ENCODE measurements at regions not wholly inside any gene's neighbourhood (a gene's known extent, or its start where the extent isn't known, plus 50 kb on each side); places are given as distances from the start of the nearest gene placed in this dataset.

DNA sequence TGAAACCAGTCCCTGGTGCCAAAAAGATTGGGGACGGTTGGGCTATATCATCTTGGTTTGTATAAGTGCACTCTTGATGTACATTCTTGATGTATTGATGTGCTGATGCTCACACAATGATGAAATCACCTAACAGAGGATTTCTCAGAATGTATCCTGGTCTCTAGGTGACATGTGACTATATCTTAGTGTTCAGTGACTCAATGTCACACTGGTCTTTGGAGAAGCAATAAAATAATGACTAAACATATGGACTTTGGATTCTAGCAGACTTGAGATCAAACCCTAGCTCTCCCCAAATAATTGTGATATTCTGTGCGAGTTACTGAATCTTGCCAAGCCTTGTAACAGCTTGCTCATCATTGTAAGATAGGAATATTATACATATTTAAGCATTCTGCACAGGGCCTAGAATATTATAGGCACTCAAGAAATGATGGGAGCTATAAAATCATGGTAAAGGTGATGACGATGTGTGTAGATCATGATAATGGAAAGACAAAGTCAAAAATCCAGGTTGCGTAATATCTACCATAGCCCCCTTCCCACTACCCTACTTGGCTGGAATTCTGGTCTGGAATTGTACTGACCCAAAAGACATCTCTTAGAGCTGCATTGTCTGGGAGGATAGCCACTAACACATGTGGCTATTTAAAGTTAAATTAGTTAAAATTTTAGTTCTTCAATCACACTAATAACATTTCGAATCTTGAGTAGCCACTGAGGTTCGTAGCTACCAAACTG, 117.6 kb upstream of the PWP1 start:
- ATAC-seq, result no peak

DNA sequence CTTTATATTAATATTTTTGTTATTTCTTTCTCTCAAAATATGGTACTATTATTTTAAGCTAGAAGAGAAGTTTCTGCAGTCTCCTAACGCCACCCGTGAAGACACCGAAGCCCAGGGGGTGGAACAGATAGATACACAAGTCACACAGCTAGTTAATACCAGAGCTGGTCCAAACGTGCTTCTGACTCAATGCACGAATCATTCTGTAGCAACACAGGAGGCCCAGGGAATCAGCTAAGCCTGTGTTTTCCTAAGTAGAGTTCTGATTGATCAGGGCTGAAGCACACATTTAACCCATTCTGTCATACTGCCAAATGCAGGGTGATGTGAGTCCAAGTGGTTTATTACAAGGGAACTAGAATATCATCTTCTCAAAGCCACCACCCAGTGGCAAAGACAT, 116.9 kb upstream of the PWP1 start:
- H3K4me1 ChIP-seq, result no peaks in the 10 kb centered on the region
- no peak for ATAC-seq
- intact Hi-C loops (cut with DNase I), result no loop called here

More for the DNA sequence above, 117.6 kb upstream of the PWP1 start:
- intact Hi-C loops (cut with DNase I), result no loop called here
- no peak overlapping the region for H3K4me3 ChIP-seq
- no peaks in the 10 kb centered on the region for H3K9me3 ChIP-seq
- 79 to 83% methylated on average over 6 of the region's 6 CpGs for WGBS, 2 donors
- H3K36me3 ChIP-seq (replicated peaks in 1 of 2; ENCODE audit: insufficient read depth in 1 of 2, low read depth in 2 of 2), result no peaks in the 10 kb centered on the region
- no peaks in the 10 kb centered on the region for H3K4me1 ChIP-seq
- DNase-seq, result no peak
- TF ChIP-seq, protein P1, sequence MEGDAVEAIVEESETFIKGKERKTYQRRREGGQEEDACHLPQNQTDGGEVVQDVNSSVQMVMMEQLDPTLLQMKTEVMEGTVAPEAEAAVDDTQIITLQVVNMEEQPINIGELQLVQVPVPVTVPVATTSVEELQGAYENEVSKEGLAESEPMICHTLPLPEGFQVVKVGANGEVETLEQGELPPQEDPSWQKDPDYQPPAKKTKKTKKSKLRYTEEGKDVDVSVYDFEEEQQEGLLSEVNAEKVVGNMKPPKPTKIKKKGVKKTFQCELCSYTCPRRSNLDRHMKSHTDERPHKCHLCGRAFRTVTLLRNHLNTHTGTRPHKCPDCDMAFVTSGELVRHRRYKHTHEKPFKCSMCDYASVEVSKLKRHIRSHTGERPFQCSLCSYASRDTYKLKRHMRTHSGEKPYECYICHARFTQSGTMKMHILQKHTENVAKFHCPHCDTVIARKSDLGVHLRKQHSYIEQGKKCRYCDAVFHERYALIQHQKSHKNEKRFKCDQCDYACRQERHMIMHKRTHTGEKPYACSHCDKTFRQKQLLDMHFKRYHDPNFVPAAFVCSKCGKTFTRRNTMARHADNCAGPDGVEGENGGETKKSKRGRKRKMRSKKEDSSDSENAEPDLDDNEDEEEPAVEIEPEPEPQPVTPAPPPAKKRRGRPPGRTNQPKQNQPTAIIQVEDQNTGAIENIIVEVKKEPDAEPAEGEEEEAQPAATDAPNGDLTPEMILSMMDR (IDR thresholded peaks at IDR 0.05), result no peak
- TF ChIP-seq POLR2A (IDR thresholded peaks at IDR 0.05), result no peak
- H3K27ac ChIP-seq, result no peak overlapping the region
- H3K27me3 ChIP-seq, result no peaks in the 10 kb centered on the region

DNA sequence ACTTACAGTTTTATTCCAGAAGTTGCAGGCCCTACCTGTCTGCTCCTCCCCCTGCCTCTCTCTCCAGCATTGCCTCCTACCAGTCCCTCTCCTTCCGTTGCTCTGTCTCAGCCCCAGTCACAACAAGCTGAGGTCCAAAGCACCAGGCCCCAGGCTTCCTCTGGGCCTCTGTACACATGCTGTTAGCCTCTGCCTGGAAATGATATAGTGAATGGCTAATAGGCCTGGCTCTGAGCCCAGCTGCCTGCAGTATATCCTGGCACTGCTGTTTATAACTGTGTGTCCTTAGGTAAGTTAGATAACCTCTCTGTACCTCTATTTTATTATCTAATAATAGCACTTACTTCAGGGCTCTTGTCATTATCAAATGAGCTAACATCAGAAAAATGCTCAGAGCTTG, 114.9 kb upstream of the PWP1 start:
- ATAC-seq (no peak), DNase-seq (no peak)
- no peak overlapping the region for H3K27ac ChIP-seq

More for the DNA sequence above, 116.9 kb upstream of the PWP1 start:
- Histone ChIP-seq H3K36me3 (replicated peaks in 1 of 2; ENCODE audit: insufficient read depth in 1 of 2, low read depth in 2 of 2) (no peaks in the 10 kb centered on the region), H3K27ac (no peak overlapping the region), H3K9me3 (no peaks in the 10 kb centered on the region), H3K27me3 (no peaks in the 10 kb centered on the region), H3K4me3 (no peak overlapping the region)
- 65 to 71% methylated on average over 5 of the region's 5 CpGs for WGBS, 2 donors
- TF ChIP-seq, protein P1 (IDR thresholded peaks at IDR 0.05), result no peak
- no peak for TF ChIP-seq POLR2A (IDR thresholded peaks at IDR 0.05)
- no peak for DNase-seq

DNA sequence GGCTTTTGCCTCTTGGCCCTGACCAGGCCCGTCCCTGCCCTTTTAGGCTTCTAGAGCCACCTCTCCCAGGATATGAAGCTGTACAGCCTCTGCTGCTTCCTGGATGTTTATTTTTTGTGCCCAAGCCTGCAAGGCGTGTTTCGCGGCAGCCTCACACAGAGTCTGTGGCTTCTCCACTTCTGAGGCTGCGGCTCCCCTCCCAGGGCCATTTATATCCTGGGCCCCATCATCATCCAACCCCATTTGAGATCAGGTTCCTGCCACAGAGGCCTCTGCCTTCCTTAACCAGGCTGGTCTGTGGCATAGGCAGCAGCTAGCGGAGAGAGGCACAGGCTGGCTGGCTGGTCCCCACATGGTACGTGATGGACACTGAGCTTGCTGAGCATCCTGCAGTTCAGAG, 114.1 kb upstream of the PWP1 start:
- TF ChIP-seq, protein P1 (IDR thresholded peaks at IDR 0.05), result no peak
- no peak for TF ChIP-seq POLR2A (IDR thresholded peaks at IDR 0.05)
- DNase-seq (no peak), ATAC-seq (no peak)
- 86 to 94% methylated on average over 7 of the region's 7 CpGs for WGBS, 2 donors
- no peaks in the 10 kb centered on the region for H3K27me3 ChIP-seq
- intact Hi-C loops (cut with DNase I), result no loop called here
- no peaks in the 10 kb centered on the region for H3K36me3 ChIP-seq (replicated peaks in 1 of 2; ENCODE audit: insufficient read depth in 1 of 2, low read depth in 2 of 2)
- no peak overlapping the region for H3K27ac ChIP-seq
- no peaks in the 10 kb centered on the region for H3K4me1 ChIP-seq
- H3K9me3 ChIP-seq, result no peaks in the 10 kb centered on the region
- no peak overlapping the region for H3K4me3 ChIP-seq

More for the DNA sequence above, 114.9 kb upstream of the PWP1 start:
- H3K9me3 ChIP-seq, result no peaks in the 10 kb centered on the region
- no peak overlapping the region for H3K4me3 ChIP-seq
- H3K4me1 ChIP-seq, result no peaks in the 10 kb centered on the region
- TF ChIP-seq, protein P1 (IDR thresholded peaks at IDR 0.05), result no peak
- no peak for TF ChIP-seq POLR2A (IDR thresholded peaks at IDR 0.05)
- no peaks in the 10 kb centered on the region for H3K36me3 ChIP-seq (replicated peaks in 1 of 2; ENCODE audit: insufficient read depth in 1 of 2, low read depth in 2 of 2)
- 70 to 82% methylated on average over 1 of the region's 1 CpG for WGBS, 2 donors
- H3K27me3 ChIP-seq, result no peaks in the 10 kb centered on the region
- intact Hi-C loops (cut with DNase I), result no loop called here

DNA sequence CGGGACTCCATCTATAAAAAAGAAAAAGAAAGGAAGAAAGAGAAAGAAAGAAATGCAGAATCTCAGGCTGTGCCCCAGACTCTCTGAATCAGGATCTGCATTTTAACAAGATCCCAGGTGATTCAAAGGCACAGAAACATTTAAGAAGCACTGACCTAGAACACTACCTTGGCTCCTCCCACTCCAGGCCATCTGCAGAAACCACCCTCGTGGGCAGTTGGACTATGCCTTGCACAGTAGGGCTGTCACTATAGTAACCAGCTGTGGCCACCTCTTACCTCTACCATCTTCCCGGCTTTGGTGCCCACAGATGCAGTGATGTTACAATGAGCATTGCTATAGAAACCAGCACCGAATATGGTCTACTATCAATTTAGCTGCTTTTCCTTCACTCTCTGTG, 110.9 kb upstream of the PWP1 start:
- intact Hi-C loops (cut with DNase I), result no loop called here
- no peaks in the 10 kb centered on the region for H3K9me3 ChIP-seq
- no peaks in the 10 kb centered on the region for H3K27me3 ChIP-seq
- no peak overlapping the region for H3K4me3 ChIP-seq
- H3K27ac ChIP-seq, result no peak overlapping the region
- no peak for DNase-seq
- no peak for TF ChIP-seq POLR2A (IDR thresholded peaks at IDR 0.05)
- TF ChIP-seq, protein P1 (IDR thresholded peaks at IDR 0.05), result no peak
- 67 to 74% methylated on average over 4 of the region's 4 CpGs for WGBS, 2 donors
- no peak for ATAC-seq
- no peaks in the 10 kb centered on the region for H3K4me1 ChIP-seq
- H3K36me3 ChIP-seq (replicated peaks in 1 of 2; ENCODE audit: insufficient read depth in 1 of 2, low read depth in 2 of 2), result no peaks in the 10 kb centered on the region

Measured in body of pancreas (tissue), 4 donors.